Epithelial cell of proximal tubule (primary cell): ENCODE measurements at regions not wholly inside any gene's neighbourhood (a gene's known extent, or its start where the extent isn't known, plus 50 kb on each side); places are given as distances from the start of the nearest gene placed in this dataset.

ENCODE experiments used
- DNase-seq: peaks from one replicate; pipeline ENCODE4 v3.0.0-alpha.2; 2011; ENCODE audit warnings: low read depth
- H3K4me3 ChIP-seq: 2 replicates; pipeline ENCODE4 v1.5.1; 2011; ENCODE audit warnings: low read depth, mild to moderate bottlenecking, low read length
- TF ChIP-seq, protein P1 (sequence below): conservative IDR thresholded peaks from 2 replicates; pipeline ENCODE4 v1.5.1; 2012; ENCODE audit warnings: low read depth, mild to moderate bottlenecking, low read length

DNA sequence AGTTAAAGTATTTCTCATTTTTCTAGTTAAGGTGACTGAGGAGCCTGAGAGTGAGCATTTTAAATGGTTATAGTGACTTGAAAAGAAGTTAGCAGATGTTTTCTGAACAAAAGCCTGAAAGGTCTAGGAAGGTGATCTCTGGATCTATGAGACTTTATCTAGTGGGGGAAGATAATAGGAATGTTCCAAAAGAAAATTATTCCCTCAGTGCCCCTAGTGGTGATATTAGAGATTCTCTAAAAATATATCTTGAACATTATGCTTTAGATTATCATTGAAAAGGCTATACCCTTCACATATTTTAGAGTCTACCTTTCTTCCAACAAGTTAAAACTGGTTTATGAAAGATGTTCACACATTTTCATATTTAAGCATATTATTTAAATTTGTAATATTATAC, 69.0 kb upstream of the SPANXN1 start:
- H3K4me3 ChIP-seq = no peak overlapping the region
- DNase-seq = no peak
- TF ChIP-seq, protein P1, sequence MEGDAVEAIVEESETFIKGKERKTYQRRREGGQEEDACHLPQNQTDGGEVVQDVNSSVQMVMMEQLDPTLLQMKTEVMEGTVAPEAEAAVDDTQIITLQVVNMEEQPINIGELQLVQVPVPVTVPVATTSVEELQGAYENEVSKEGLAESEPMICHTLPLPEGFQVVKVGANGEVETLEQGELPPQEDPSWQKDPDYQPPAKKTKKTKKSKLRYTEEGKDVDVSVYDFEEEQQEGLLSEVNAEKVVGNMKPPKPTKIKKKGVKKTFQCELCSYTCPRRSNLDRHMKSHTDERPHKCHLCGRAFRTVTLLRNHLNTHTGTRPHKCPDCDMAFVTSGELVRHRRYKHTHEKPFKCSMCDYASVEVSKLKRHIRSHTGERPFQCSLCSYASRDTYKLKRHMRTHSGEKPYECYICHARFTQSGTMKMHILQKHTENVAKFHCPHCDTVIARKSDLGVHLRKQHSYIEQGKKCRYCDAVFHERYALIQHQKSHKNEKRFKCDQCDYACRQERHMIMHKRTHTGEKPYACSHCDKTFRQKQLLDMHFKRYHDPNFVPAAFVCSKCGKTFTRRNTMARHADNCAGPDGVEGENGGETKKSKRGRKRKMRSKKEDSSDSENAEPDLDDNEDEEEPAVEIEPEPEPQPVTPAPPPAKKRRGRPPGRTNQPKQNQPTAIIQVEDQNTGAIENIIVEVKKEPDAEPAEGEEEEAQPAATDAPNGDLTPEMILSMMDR = no peak

- TF ChIP-seq, protein P1 = peak; percentile 42
- no peak overlapping the region for H3K4me3 ChIP-seq
- no peak for DNase-seq
Measured at GRCh38 chrX:145190801-145191389, 56.4 kb upstream of the SPANXN1 start.
